CD14-positive monocyte (primary cell): ENCODE measurements at regions not wholly inside any gene's neighbourhood (a gene's known extent, or its start where the extent isn't known, plus 50 kb on each side); places are given as distances from the start of the nearest gene placed in this dataset.

Experiments
- DNase-seq, 3 donors: peaks; one replicate each; pipeline ENCODE4 v3.0.0-alpha.2; 2011 to 2022
- H2AFZ ChIP-seq: 2 replicates; pipeline ENCODE4 v1.6.0; 2012; ENCODE audit warnings: mild to moderate bottlenecking, low read depth, low read length, inconsistent platforms; ENCODE audit not compliant: insufficient read depth, poor library complexity, severe bottlenecking
- H3K27ac ChIP-seq, 2 donors: 1 replicate in 1 of 2; 2 replicates in 1 of 2; pipeline ENCODE4 v1.5.1; 2012 to 2013; ENCODE audit warnings: low read length in 2 of 2, control low read depth in 1 of 2, inconsistent platforms in 1 of 2, low read depth in 1 of 2, mild to moderate bottlenecking in 1 of 2
- H3K27me3 ChIP-seq, 2 donors: one replicate each; pipeline versions ENCODE4 v1.6.0 to v1.6.1; 2011 to 2013; ENCODE audit warnings: low read length in 2 of 2; ENCODE audit not compliant: control insufficient read depth in 2 of 2, insufficient read depth in 2 of 2
- H3K36me3 ChIP-seq, 2 donors: replicated peaks in 1 of 2; 1 replicate in 1 of 2; 2 replicates in 1 of 2; pipeline versions ENCODE4 v1.5.1 to v1.6.1; 2012 to 2013; ENCODE audit warnings: low read length in 2 of 2, control low read depth in 1 of 2, inconsistent platforms in 1 of 2, mild to moderate bottlenecking in 1 of 2; ENCODE audit not compliant: insufficient read depth in 2 of 2, control insufficient read depth in 1 of 2
- H3K4me1 ChIP-seq, 2 donors: 1 replicate in 1 of 2; 2 replicates in 1 of 2; pipeline versions ENCODE4 v1.5.1 to v1.6.1; 2012 to 2013; ENCODE audit warnings: low read length in 2 of 2, control low read depth in 1 of 2, inconsistent platforms in 1 of 2, mild to moderate bottlenecking in 1 of 2, moderate library complexity in 1 of 2; ENCODE audit not compliant: insufficient read depth in 2 of 2, control insufficient read depth in 1 of 2
- H3K4me2 ChIP-seq: replicated peaks from 2 replicates; pipeline ENCODE3; 2012; ENCODE audit warnings: low read length, moderate library complexity, mild to moderate bottlenecking; ENCODE audit not compliant: poor library complexity, severe bottlenecking; ENCODE audit errors: extremely low read depth
- H3K4me3 ChIP-seq, 3 experiments: fragments of 200-600 bp in 1 of 3; sonication (generic) in 1 of 3; replicated peaks in 1 of 3; 1 replicate in 2 of 3; 2 replicates in 1 of 3; pipeline ENCODE4 v1.5.1; 2011 to 2013; ENCODE audit warnings: low read length in 3 of 3, mild to moderate bottlenecking in 3 of 3, control low read depth in 2 of 3, low read depth in 2 of 3, inconsistent platforms in 1 of 3, moderate library complexity in 1 of 3
- H3K79me2 ChIP-seq: 2 replicates; pipeline ENCODE4 v1.6.0; 2012; ENCODE audit warnings: mild to moderate bottlenecking, control low read depth, inconsistent platforms, low read length, moderate library complexity; ENCODE audit not compliant: insufficient read depth
- H3K9ac ChIP-seq: 2 replicates; pipeline ENCODE4 v1.6.0; 2017; ENCODE audit warnings: low read length, mild to moderate bottlenecking; ENCODE audit not compliant: insufficient read depth, poor library complexity, severe bottlenecking
- H3K9me3 ChIP-seq, 2 donors: replicated peaks in 1 of 2; 1 replicate in 1 of 2; 2 replicates in 1 of 2; pipeline versions ENCODE4 v1.5.1 to v1.6.1; 2012 to 2013; ENCODE audit warnings: low read length in 2 of 2, control low read depth in 1 of 2; ENCODE audit not compliant: control insufficient read depth in 1 of 2, insufficient read depth in 1 of 2
- H4K20me1 ChIP-seq: 2 replicates; pipeline ENCODE4 v1.6.0; 2012; ENCODE audit warnings: mild to moderate bottlenecking, low read length, control low read depth, moderate library complexity; ENCODE audit not compliant: insufficient read depth
- H3K27ac Mint-ChIP-seq, 7 donors: one replicate each; pipeline ENCODE4 v1.8.0; 2020; ENCODE audit warnings: mild to moderate bottlenecking in 7 of 7, mixed read lengths in 7 of 7, moderate library complexity in 6 of 7, inconsistent platforms in 2 of 7
- H3K27me3 Mint-ChIP-seq, 3 donors: one replicate each; pipeline ENCODE4 v1.8.0; 2021 to 2022; ENCODE audit warnings: low read depth in 3 of 3, mild to moderate bottlenecking in 3 of 3, mixed read lengths in 3 of 3, moderate library complexity in 3 of 3, inconsistent platforms in 1 of 3
- H3K36me3 Mint-ChIP-seq, 2 donors: one replicate each; pipeline ENCODE4 v1.8.0; 2020; ENCODE audit warnings: mixed read lengths in 2 of 2, inconsistent platforms in 1 of 2, mild to moderate bottlenecking in 1 of 2
- H3K4me1 Mint-ChIP-seq: one replicate; pipeline ENCODE4 v1.8.0; 2020; ENCODE audit warnings: mild to moderate bottlenecking, mixed read lengths
- H3K4me3 Mint-ChIP-seq, 2 donors: one replicate each; pipeline ENCODE4 v1.8.0; 2020; ENCODE audit warnings: mild to moderate bottlenecking in 2 of 2, mixed read lengths in 2 of 2, moderate library complexity in 1 of 2
- H3K9me3 Mint-ChIP-seq, 7 donors: one replicate each; pipeline ENCODE4 v1.8.0; 2020 to 2022; ENCODE audit warnings: mixed read lengths in 7 of 7, mild to moderate bottlenecking in 6 of 7, moderate library complexity in 6 of 7, inconsistent platforms in 2 of 7
- CTCF ChIP-seq: fragments of 200-600 bp; IDR thresholded peaks from one replicate; pipeline ENCODE4 v1.8.0; 2022; ENCODE audit warnings: antibody characterized with exemption, mild to moderate bottlenecking
- WGBS: methylation state at CpG from one replicate; pipeline ENCODE4 v1.1.5; 2013; ENCODE audit warnings: missing lambda C conversion rate; ENCODE audit not compliant: insufficient coverage; 5-methylcytosine and 5-hydroxymethylcytosine counted together
- intact Hi-C, 2 donors: fragments of 100-400 bp; cut with micrococcal nuclease; formaldehyde crosslinking; loops; one replicate each; pipeline versions ENCODE4 v1.15.0 to v1.15.1; 2023

GRCh38 chr2:176579608-176580007 lies 310.4 kb downstream of the MTX2 start:
- H3K27ac ChIP-seq, result no peak overlapping the region
- WGBS, result 86% methylated on average over 2 of the region's 6 CpGs
- no peaks in the 10 kb centered on the region for H3K4me1 Mint-ChIP-seq
- intact Hi-C loops, result no loop called here
- no peaks in the 10 kb centered on the region for H4K20me1 ChIP-seq
- peaks cover 0 to 10% (median 8%) of the 10 kb centered on the region in 3 donors for H3K27me3 Mint-ChIP-seq
- no peak overlapping the region for H3K4me3 ChIP-seq
- no peaks in the 10 kb centered on the region for H3K79me2 ChIP-seq
- H3K4me3 Mint-ChIP-seq, result no peak overlapping the region
- no peaks in the 10 kb centered on the region for H3K9me3 ChIP-seq
- H2AFZ ChIP-seq, result no peak overlapping the region
- no peaks in the 10 kb centered on the region for H3K36me3 Mint-ChIP-seq
- H3K36me3 ChIP-seq, result no peaks in the 10 kb centered on the region
- H3K9me3 Mint-ChIP-seq, result peaks cover 0 to 7% (median 1%) of the 10 kb centered on the region in 7 donors
- no peak overlapping the region for H3K4me2 ChIP-seq
- DNase-seq, result no peak
- peaks cover 0 to 2% of the 10 kb centered on the region in 2 donors for H3K27me3 ChIP-seq
- H3K4me1 ChIP-seq, result no peaks in the 10 kb centered on the region
- H3K9ac ChIP-seq, result no peak overlapping the region
- TF ChIP-seq CTCF, result no peak
- no peak overlapping the region for H3K27ac Mint-ChIP-seq

- no peaks in the 10 kb centered on the region for H3K4me1 Mint-ChIP-seq
- H2AFZ ChIP-seq, result no peak overlapping the region
- H3K4me1 ChIP-seq, result no peaks in the 10 kb centered on the region
- H3K9me3 Mint-ChIP-seq, result peaks cover 0 to 7% (median 1%) of the 10 kb centered on the region in 7 donors
- peaks cover 0 to 12% (median 11%) of the 10 kb centered on the region in 3 donors for H3K27me3 Mint-ChIP-seq
- H3K9me3 ChIP-seq, result no peaks in the 10 kb centered on the region
- H3K27me3 ChIP-seq, result peaks cover 2 to 3% of the 10 kb centered on the region in 2 donors
- no peaks in the 10 kb centered on the region for H3K36me3 ChIP-seq
- no peak for DNase-seq
- no CpG with 5 or more reads among the region's 4 CpGs for WGBS
- no peak overlapping the region for H3K27ac Mint-ChIP-seq
- H3K4me2 ChIP-seq, result no peak overlapping the region
- no peak overlapping the region for H3K4me3 Mint-ChIP-seq
- no peak for TF ChIP-seq CTCF
- H3K36me3 Mint-ChIP-seq, result no peaks in the 10 kb centered on the region
- H3K9ac ChIP-seq, result no peak overlapping the region
- H4K20me1 ChIP-seq, result no peaks in the 10 kb centered on the region
- H3K27ac ChIP-seq, result no peak overlapping the region
- H3K79me2 ChIP-seq, result no peaks in the 10 kb centered on the region
- H3K4me3 ChIP-seq, result no peak overlapping the region
- intact Hi-C loops, result no loop called here
Measured at GRCh38 chr2:176581557-176582165, 312.4 kb downstream of the MTX2 start.
